HG02763 (cell line): ENCODE measurements at regions not wholly inside any gene's neighbourhood (a gene's known extent, or its start where the extent isn't known, plus 50 kb on each side); places are given as distances from the start of the nearest gene placed in this dataset.
"Not testable (repeated sequence)": the region's sequence is repeated elsewhere in the genome, so short reads cannot be mapped to it uniquely, and the experiment has no call there.

Source experiments
- ATAC-seq: cut with Tn5 transposase; IDR thresholded peaks from one replicate; pipeline ENCODE4 v1.9.1; 2021; ENCODE audit warnings: mild to moderate bottlenecking, moderate library complexity; ENCODE audit not compliant: unreplicated experiment

GRCh38 chr22:34416022-34416860 is 496.0 kb upstream of the LARGE1 start:
- no peak for ATAC-seq

- not testable (repeated sequence) for ATAC-seq
Observed at GRCh38 chr22:34422948-34423347, 502.7 kb upstream of the LARGE1 start.

GRCh38 chr22:34427436-34427835 is 507.2 kb upstream of the LARGE1 start:
- no peak for ATAC-seq

GRCh38 chr22:34427841-34428240 is 507.6 kb upstream of the LARGE1 start:
- no peak for ATAC-seq

- no peak for ATAC-seq
Observed at GRCh38 chr22:34429314-34429713, 509.0 kb upstream of the LARGE1 start.

GRCh38 chr22:34430386-34430785 is 510.1 kb upstream of the LARGE1 start:
- ATAC-seq, result no peak

GRCh38 chr22:34434371-34434770 is 514.1 kb upstream of the LARGE1 start:
- no peak for ATAC-seq

GRCh38 chr22:34437140-34437539 is 516.9 kb upstream of the LARGE1 start:
- ATAC-seq, result no peak

- no peak for ATAC-seq
Observed at GRCh38 chr22:34454598-34454997, 534.3 kb upstream of the LARGE1 start.

- no peak for ATAC-seq
Observed at GRCh38 chr22:34462795-34463194, 542.5 kb upstream of the LARGE1 start.

GRCh38 chr22:34475886-34476285 is 555.6 kb upstream of the LARGE1 start:
- no peak for ATAC-seq

GRCh38 chr22:34476762-34477161 is 556.5 kb upstream of the LARGE1 start:
- no peak for ATAC-seq

GRCh38 chr22:34481090-34481489 is 560.8 kb upstream of the LARGE1 start:
- no peak for ATAC-seq

GRCh38 chr22:34486381-34486780 is 566.1 kb upstream of the LARGE1 start:
- no peak for ATAC-seq

- ATAC-seq, result no peak
Observed at GRCh38 chr22:34489861-34490260, 569.6 kb upstream of the LARGE1 start.

- no peak for ATAC-seq
Observed at GRCh38 chr22:34490886-34491285, 570.6 kb upstream of the LARGE1 start.

GRCh38 chr22:34493486-34493885 is 572.5 kb upstream of the ISX start:
- no peak for ATAC-seq

- no peak for ATAC-seq
Observed at GRCh38 chr22:34501366-34501965, 564.5 kb upstream of the ISX start.

- ATAC-seq, result no peak
Observed at GRCh38 chr22:34502821-34503220, 563.1 kb upstream of the ISX start.

- no peak for ATAC-seq
Observed at GRCh38 chr22:34508797-34509196, 557.2 kb upstream of the ISX start.

- no peak for ATAC-seq
Observed at GRCh38 chr22:34526681-34527080, 539.3 kb upstream of the ISX start.

- ATAC-seq, result no peak
Observed at GRCh38 chr22:34534101-34534500, 531.9 kb upstream of the ISX start.
